GM12878 (cell line): ENCODE measurements at regions not wholly inside any gene's neighbourhood (a gene's known extent, or its start where the extent isn't known, plus 50 kb on each side); places are given as distances from the start of the nearest gene placed in this dataset.

Experiments
- ATAC-seq: fragments of 200-7000 bp; cut with Tn5 transposase; 3 replicates; pipeline ENCODE4 v1.9.1; 2020; ENCODE audit warnings: mild to moderate bottlenecking, moderate library complexity
- BruUV-seq: library from RNA; stranded (reverse); fragments of 400-500 nt; replicated peaks from 2 replicates; lab custom pipeline; 2021; lab: Mats Ljungman, UMichigan
- CTCF ChIA-PET: fragments of 300-600 bp; sonication (Branson Sonifier 250); formaldehyde crosslinking; extraction: SDS; loops from one replicate; lab custom pipeline; 2021; ENCODE audit warnings: inconsistent platforms; lab: Yijun Ruan, JAX
- POLR2A ChIA-PET: fragments of 350-600 bp; formaldehyde crosslinking; extraction: SDS; loops from one replicate; lab custom pipeline; 2021; ENCODE audit warnings: inconsistent platforms; lab: Charles Lee
- RAD21 ChIA-PET: fragments of 300-600 bp; sonication (Branson Sonifier 250); formaldehyde crosslinking; loops from one replicate; lab custom pipeline; 2023; ENCODE audit warnings: antibody characterized with exemption; ENCODE audit not compliant: unreplicated experiment; lab: Charles Lee
- SMC1A ChIA-PET: fragments of 300-600 bp; sonication (Branson Sonifier 250); formaldehyde crosslinking; loops from one replicate; lab custom pipeline; 2023; ENCODE audit not compliant: unreplicated experiment, uncharacterized antibody; lab: Charles Lee
- DNase-seq: peaks from one replicate; pipeline ENCODE4 v3.0.0-alpha.2; 2011; ENCODE audit warnings: low read depth, low spot score
- FAIRE-seq: peaks from 3 replicates; lab custom pipeline; 2011; peaks lifted over from hg19 to GRCh38; lab: Jason Lieb, UNC
- H2AFZ ChIP-seq: 2 replicates; pipeline ENCODE4 v1.6.0; 2011; ENCODE audit warnings: low read depth, low read length, control low read depth; ENCODE audit not compliant: control insufficient read depth
- H3K27ac ChIP-seq: 2 replicates; pipeline ENCODE4 v1.5.1; 2011; ENCODE audit warnings: control low read depth; ENCODE audit not compliant: control insufficient read depth, insufficient read depth
- H3K27me3 ChIP-seq, 2 experiments: replicated peaks in 1 of 2; 2 replicates each; pipeline versions ENCODE4 v1.6.0 to v1.6.1; 2011; ENCODE audit warnings: low read length in 1 of 2; ENCODE audit not compliant: control insufficient read depth in 2 of 2, insufficient read depth in 2 of 2
- H3K36me3 ChIP-seq, 2 experiments: 2 replicates each; pipeline ENCODE4 v1.5.1; 2011; ENCODE audit warnings: low read length in 1 of 2; ENCODE audit not compliant: control insufficient read depth in 2 of 2, insufficient read depth in 2 of 2
- H3K4me1 ChIP-seq: 2 replicates; pipeline ENCODE4 v1.6.1; 2011; ENCODE audit warnings: mild to moderate bottlenecking, low read length, moderate library complexity, mixed read lengths; ENCODE audit not compliant: control insufficient read depth, insufficient read depth
- H3K4me2 ChIP-seq: 2 replicates; pipeline ENCODE4 v1.6.0; 2011; ENCODE audit warnings: control low read depth; ENCODE audit not compliant: control insufficient read depth, insufficient read depth
- H3K4me3 ChIP-seq: fragments of 200-600 bp; sonication (generic); 2 replicates; pipeline ENCODE4 v1.5.1; 2016
- H3K79me2 ChIP-seq: 2 replicates; pipeline ENCODE4 v1.6.0; 2011; ENCODE audit warnings: low read length; ENCODE audit not compliant: control insufficient read depth, insufficient read depth
- H3K9ac ChIP-seq: 2 replicates; pipeline ENCODE4 v1.8.0; 2011; ENCODE audit warnings: low read length, control low read depth, mixed read lengths; ENCODE audit not compliant: control insufficient read depth, insufficient read depth
- H3K9me3 ChIP-seq: replicated peaks from 3 replicates; pipeline ENCODE4 v1.5.1; 2011; ENCODE audit warnings: mild to moderate bottlenecking, low read length; ENCODE audit not compliant: control insufficient read depth, insufficient read depth
- H4K20me1 ChIP-seq: 2 replicates; pipeline ENCODE4 v1.6.0; 2011; ENCODE audit not compliant: control insufficient read depth, insufficient read depth
- CBX3 ChIP-seq: fragments of 200-600 bp; sonication (generic); IDR thresholded peaks from 2 replicates; pipeline ENCODE4 v1.6.1; 2016; ENCODE audit warnings: low read depth, borderline replicate concordance
- CEBPZ ChIP-seq: fragments of 150-350 bp; IDR thresholded peaks from 2 replicates; pipeline ENCODE4 v1.6.1; 2016; ENCODE audit warnings: low read depth, low read length
- CHD4 ChIP-seq: fragments of 200-600 bp; sonication (generic); IDR thresholded peaks from 2 replicates; pipeline ENCODE4 v1.6.1; 2016; ENCODE audit warnings: mild to moderate bottlenecking
- EED ChIP-seq: sonication (generic); IDR thresholded peaks from 2 replicates; pipeline ENCODE4 v1.6.1; 2016; ENCODE audit warnings: antibody characterized with exemption, low read depth
- ESRRA ChIP-seq: IDR thresholded peaks from 2 replicates; pipeline ENCODE4 v1.6.1; 2012; ENCODE audit warnings: mild to moderate bottlenecking, low read length, improper control_type of control experiment
- NFYA ChIP-seq: IDR thresholded peaks from 2 replicates; pipeline ENCODE4 v1.6.1; 2011; ENCODE audit warnings: low read depth, mild to moderate bottlenecking, low read length, improper control_type of control experiment, borderline replicate concordance
- RAD51 ChIP-seq: fragments of 450-650 bp; IDR thresholded peaks from 2 replicates; pipeline ENCODE4 v1.6.1; 2016; ENCODE audit warnings: moderate library complexity, mild to moderate bottlenecking, inconsistent platforms
- RUNX3 ChIP-seq: IDR thresholded peaks from 2 replicates; pipeline ENCODE4 v1.6.1; 2012; ENCODE audit warnings: low read length, inconsistent platforms
- SMC3 ChIP-seq: IDR thresholded peaks from 2 replicates; pipeline ENCODE4 v1.6.1; 2011; ENCODE audit warnings: low read length, improper control_type of control experiment, borderline replicate concordance
- SUPT20H ChIP-seq: IDR thresholded peaks from 2 replicates; pipeline ENCODE4 v1.6.1; 2011; ENCODE audit warnings: low read depth, mild to moderate bottlenecking, low read length, moderate library complexity, borderline replicate concordance; ENCODE audit not compliant: control insufficient read depth
- WRNIP1 ChIP-seq: IDR thresholded peaks from 2 replicates; pipeline ENCODE4 v1.6.1; 2011; ENCODE audit warnings: low read depth, low read length, improper control_type of control experiment, borderline replicate concordance
- ZBTB11 ChIP-seq: fragments of 450-650 bp; formaldehyde crosslinking; IDR thresholded peaks from 2 replicates; pipeline ENCODE4 v1.5.0; 2022; ENCODE audit warnings: mild to moderate bottlenecking, missing genetic modification characterization
- ZNF592 ChIP-seq: fragments of 450-650 bp; IDR thresholded peaks from 2 replicates; pipeline ENCODE4 v1.6.1; 2017; ENCODE audit warnings: mild to moderate bottlenecking, moderate library complexity
- WGBS: methylation state at CpG from one replicate; pipeline ENCODE4 v1.1.6; 2016; ENCODE audit warnings: low lambda C conversion rate; ENCODE audit not compliant: insufficient replicate concordance, insufficient coverage; ENCODE audit errors: missing lambda C conversion rate; 5-methylcytosine and 5-hydroxymethylcytosine counted together
- in situ Hi-C: fragments of 300-500 bp; cut with MboI; formaldehyde crosslinking; loops from 9 replicates; pipeline ENCODE4 v1.14.3; 2018; ENCODE audit warnings: mixed read lengths
- intact Hi-C: fragments of 100-400 bp; cut with micrococcal nuclease; formaldehyde crosslinking; loops from one replicate; pipeline ENCODE4 v1.14.2; 2022; ENCODE audit not compliant: unreplicated experiment

GRCh38 chr12:93287149-93287548 lies 90.6 kb upstream of the NUDT4 start:
- Histone ChIP-seq H3K9ac (no peak overlapping the region), H3K4me3 (no peak overlapping the region), H3K4me2 (no peak overlapping the region), H4K20me1 (no peaks in the 10 kb centered on the region), H3K79me2 (no peaks in the 10 kb centered on the region), H2AFZ (no peak overlapping the region), H3K36me3 (no peaks in the 10 kb centered on the region), H3K27me3 (no peaks in the 10 kb centered on the region), H3K27ac (no peak overlapping the region), H3K4me1 (no peaks in the 10 kb centered on the region), H3K9me3 (no peaks in the 10 kb centered on the region)
- RAD21 ChIA-PET: no interaction called here
- FAIRE-seq: no peak
- 81% methylated on average over 3 of the region's 3 CpGs for WGBS
- BruUV-seq: no TSS peak
- CTCF ChIA-PET: interaction anchor here (1.8 kb wide), 1 partner anchor 29 kb away, joined by 4 read pairs; no protein-coding TSS in a partner anchor
- in situ Hi-C loops (no loop called here), intact Hi-C loops (no loop called here)
- DNase-seq: no peak
- POLR2A ChIA-PET: no interaction called here
- ATAC-seq: no peak
- TF ChIP-seq SMC3 (no peak), CBX3 (no peak), CEBPZ (no peak), CHD4 (no peak), RAD51 (no peak), NFYA (no peak), EED (no peak), WRNIP1 (no peak), SUPT20H (no peak), RUNX3 (no peak), ZNF592 (no peak), ESRRA (no peak), ZBTB11 (CRISPR knock-in tag) (no peak)
- SMC1A ChIA-PET: interaction anchor here (1.4 kb wide), 1 partner anchor 43 kb away, joined by 4 read pairs; no protein-coding TSS in a partner anchor
